Astrocyte of the cerebellum (primary cell): ENCODE measurements at regions not wholly inside any gene's neighbourhood (a gene's known extent, or its start where the extent isn't known, plus 50 kb on each side); places are given as distances from the start of the nearest gene placed in this dataset.

ENCODE experiments used
- DNase-seq: peaks from one replicate; pipeline ENCODE4 v3.0.0-alpha.2; 2011; ENCODE audit warnings: low read depth
- H3K4me3 ChIP-seq: 2 replicates; pipeline ENCODE4 v1.5.1; 2011; ENCODE audit warnings: mild to moderate bottlenecking, low read depth, low read length, moderate library complexity
- in situ Hi-C: cut with HindIII; loops from 2 replicates; pipeline ENCODE4 v1.10.0; 2017; ENCODE audit warnings: low sequenced_read_pairs
- TF ChIP-seq, protein P1 (sequence below): IDR thresholded peaks from 2 replicates; pipeline ENCODE4 v1.5.1; 2012; ENCODE audit warnings: low read length, low read depth, moderate library complexity, mild to moderate bottlenecking; ENCODE audit errors: missing control alignments

DNA sequence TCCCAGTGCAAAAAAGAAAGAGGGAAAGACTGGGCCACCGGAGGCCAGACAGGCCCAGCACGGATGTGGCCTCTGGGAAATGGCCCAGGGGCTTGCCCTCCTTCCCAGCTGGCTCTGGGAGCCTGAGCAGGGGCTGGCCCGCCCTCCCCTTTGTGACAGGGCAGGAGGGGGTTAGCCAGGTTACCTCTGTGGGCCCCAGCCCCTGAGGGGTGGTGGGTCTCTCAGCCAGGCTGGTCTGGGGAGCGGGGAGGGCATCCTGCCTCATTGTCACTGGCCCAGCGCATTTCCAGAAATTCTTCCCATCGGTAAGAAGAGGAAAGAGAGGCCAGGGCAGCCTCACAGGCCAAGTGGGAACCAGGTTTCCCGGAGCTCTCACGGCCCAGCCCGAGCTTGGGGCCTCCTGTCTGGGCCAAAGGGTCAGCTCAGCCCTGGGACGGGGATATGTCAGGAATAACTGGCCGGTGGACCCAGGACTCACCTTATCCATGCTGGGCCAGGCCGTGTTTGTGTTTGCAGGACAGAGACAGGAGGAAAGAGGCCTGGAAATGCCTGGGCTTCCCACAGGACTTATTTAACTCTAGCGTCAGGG lies 182.2 kb downstream of the ZFP36L2 start:
- in situ Hi-C loops: loop anchor here (5.0 kb wide), 3 partner anchors 33 to 78 kb away; no protein-coding TSS in a partner anchor
- no peak for DNase-seq
- H3K4me3 ChIP-seq: no peak overlapping the region
- TF ChIP-seq, protein P1, sequence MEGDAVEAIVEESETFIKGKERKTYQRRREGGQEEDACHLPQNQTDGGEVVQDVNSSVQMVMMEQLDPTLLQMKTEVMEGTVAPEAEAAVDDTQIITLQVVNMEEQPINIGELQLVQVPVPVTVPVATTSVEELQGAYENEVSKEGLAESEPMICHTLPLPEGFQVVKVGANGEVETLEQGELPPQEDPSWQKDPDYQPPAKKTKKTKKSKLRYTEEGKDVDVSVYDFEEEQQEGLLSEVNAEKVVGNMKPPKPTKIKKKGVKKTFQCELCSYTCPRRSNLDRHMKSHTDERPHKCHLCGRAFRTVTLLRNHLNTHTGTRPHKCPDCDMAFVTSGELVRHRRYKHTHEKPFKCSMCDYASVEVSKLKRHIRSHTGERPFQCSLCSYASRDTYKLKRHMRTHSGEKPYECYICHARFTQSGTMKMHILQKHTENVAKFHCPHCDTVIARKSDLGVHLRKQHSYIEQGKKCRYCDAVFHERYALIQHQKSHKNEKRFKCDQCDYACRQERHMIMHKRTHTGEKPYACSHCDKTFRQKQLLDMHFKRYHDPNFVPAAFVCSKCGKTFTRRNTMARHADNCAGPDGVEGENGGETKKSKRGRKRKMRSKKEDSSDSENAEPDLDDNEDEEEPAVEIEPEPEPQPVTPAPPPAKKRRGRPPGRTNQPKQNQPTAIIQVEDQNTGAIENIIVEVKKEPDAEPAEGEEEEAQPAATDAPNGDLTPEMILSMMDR: no peak

DNA sequence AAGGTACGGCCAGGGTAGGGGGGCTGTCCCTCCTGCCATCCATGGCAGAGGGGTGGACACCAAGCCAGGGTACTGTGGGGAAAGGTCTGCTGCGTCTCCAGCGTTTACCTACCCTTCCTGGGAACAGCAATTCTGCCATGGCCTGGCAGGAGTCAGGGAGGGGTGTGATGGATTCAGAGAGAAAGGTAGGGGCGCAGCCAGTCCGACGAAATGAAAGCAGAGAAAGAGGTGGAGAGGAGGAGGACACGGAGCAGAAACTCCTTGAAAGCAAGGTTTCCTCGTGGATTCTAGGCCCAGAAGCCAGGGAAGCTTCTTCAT lies 182.9 kb downstream of the ZFP36L2 start:
- no peak for DNase-seq
- TF ChIP-seq, protein P1: no peak
- H3K4me3 ChIP-seq: no peak overlapping the region
- in situ Hi-C loops: loop anchor here (5.0 kb wide), 3 partner anchors 34 to 79 kb away; no protein-coding TSS in a partner anchor

DNA sequence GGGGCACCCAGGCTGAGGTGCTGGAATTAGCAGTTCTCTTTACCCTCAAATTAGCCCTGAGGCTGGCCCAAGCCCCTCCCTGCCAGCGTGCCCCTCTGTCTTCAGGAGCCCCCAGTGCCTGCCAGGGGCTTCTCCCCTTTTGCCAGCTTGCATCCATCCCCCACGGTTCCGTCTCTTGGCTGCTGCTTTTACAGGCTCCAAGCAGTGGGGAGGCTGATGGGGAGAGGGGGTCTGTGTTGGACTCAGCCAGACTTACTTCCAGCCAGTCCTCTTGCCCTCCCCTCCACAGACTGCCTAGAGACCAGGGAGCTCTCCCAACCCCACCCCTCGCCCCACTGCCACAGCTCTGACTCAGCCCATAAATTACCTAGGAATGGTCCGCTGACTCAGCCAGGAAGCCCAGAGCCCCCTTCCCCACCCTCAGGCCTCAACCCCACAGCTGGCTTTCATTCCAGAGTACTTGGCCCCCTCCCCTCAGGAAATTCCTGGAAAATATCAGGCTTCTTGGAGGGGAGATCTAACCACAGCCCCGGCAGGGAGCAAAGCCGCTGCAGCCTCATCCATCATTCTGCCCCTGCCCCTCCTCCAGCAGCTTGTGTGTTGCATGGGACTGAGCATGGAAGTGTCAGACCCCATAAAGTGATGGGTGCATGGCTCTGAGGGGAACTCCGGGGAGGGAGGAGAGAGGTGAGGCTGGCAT lies 184.6 kb downstream of the ZFP36L2 start:
- peak; percentile 99 for DNase-seq
- in situ Hi-C loops: loop anchor here (5.0 kb wide), 3 partner anchors 35 to 80 kb away; no protein-coding TSS in a partner anchor
- TF ChIP-seq, protein P1: no peak
- H3K4me3 ChIP-seq: no peak overlapping the region

DNA sequence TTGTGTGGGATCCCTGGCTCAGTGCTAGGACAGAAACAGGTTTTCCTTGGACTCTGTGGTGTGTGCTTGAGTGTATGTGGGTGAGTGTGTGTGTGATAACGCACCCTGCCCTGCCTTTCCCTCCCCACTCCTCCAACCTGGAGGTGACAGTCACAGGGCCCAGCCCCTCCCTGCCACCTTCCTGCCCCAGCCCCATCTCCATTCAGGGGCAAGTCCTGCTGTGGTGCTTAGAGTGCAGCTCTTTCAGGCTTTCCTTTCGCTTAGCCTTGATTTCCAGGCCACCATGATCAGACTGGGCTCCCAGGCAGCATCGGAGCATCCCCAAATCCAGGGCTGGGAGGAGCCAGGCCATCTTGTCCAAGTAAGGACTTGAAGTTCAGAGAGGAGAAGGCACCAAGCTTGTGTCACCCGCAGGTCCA lies 185.2 kb downstream of the ZFP36L2 start:
- DNase-seq: no peak
- TF ChIP-seq, protein P1: no peak
- in situ Hi-C loops: loop anchor here (5.0 kb wide), 3 partner anchors 34 to 81 kb away; no protein-coding TSS in a partner anchor
- no peak overlapping the region for H3K4me3 ChIP-seq

DNA sequence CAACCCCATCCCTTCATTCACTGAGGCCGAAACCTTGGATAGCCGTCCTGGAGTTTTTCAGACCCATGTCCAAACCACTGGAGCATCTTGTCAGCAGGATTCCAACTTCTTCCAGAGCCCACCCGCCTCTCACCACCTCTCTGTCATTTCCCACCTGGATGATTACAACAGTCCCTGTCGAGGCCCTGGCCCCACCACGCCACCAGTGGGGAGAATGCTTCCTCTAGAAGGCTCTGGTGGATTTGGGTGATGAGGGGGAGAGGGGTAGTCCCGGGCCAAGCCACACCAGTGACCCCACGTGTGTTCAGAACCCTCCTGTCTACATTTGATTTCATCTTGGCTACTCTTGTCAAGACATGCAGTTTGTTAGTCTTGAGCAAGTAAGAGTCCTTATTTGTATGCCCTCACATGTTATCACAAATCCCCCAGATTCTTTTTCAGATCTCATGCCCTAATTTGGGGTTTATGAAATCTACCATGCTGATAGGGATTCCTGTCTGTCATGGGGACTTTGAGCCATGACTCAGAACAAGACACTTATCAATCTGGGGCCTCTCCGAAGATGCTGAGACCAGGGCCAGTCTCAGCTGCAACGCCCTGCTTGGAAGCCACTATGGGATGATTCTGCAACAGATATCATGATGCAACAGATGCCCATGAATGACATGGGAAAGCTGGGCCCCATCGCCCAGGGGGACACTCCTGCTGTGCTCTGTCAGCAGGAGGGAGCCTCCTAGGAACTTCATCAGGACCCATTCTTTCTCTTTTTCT lies 186.1 kb downstream of the ZFP36L2 start:
- TF ChIP-seq, protein P1: no peak
- no peak for DNase-seq
- in situ Hi-C loops: loop anchor here (5.0 kb wide), 3 partner anchors 33 to 82 kb away; no protein-coding TSS in a partner anchor
- no peak overlapping the region for H3K4me3 ChIP-seq

DNA sequence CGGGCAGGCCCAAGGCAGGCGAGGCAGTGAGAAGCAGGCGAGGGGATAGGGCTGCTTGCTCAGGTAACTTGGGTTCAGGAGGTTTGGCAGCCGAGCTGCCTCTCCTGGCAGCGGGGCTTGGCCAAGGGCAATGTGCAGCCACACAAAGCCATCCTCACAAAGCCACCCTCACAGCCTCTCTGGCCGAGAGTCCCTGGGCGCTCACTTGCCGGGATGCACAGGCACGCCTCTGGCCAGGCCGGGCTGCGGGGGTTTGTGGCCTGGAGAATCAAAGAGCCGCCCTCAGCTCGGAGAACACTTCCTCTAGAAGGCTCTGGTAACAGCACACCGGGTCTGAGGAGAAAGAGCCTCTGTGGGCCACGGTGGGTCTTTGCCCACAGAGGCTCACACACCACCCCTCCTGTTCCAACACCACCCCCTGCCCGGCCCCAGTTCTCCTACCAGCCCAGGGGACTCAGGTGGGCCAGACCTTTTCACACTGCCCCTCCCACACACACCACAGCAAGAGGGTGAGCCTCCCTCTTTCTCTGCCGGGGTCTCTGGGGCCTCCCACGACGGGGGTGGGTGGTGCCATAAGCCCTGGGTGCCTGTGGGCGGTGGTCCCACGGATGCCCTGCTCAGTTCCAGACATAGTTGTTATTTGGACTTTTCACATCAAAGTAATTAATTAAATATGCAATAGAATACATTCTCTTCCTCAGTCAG lies 186.9 kb downstream of the ZFP36L2 start:
- DNase-seq: no peak
- TF ChIP-seq, protein P1: no peak

More for the DNA sequence above, 186.9 kb downstream of the ZFP36L2 start:
- no peak overlapping the region for H3K4me3 ChIP-seq
- in situ Hi-C loops: loop anchor here (5.0 kb wide), 3 partner anchors 32 to 83 kb away; no protein-coding TSS in a partner anchor
